SK-N-SH treated with all-trans-retinoic acid at 6 μM for 48 hours (cell line): ENCODE measurements at regions not wholly inside any gene's neighbourhood (a gene's known extent, or its start where the extent isn't known, plus 50 kb on each side); places are given as distances from the start of the nearest gene placed in this dataset.
"Not testable (repeated sequence)": the region's sequence is repeated elsewhere in the genome, so short reads cannot be mapped to it uniquely, and the experiment has no call there.

ENCODE experiments used
- ARNTL ChIP-seq: fragments of 450-650 bp; formaldehyde crosslinking; IDR thresholded peaks from 2 replicates; pipeline ENCODE4 v1.5.0; 2020; ENCODE audit warnings: low read depth, mild to moderate bottlenecking, moderate library complexity, borderline replicate concordance
- BACH2 ChIP-seq: fragments of 250-450 bp; sonication (Bioruptor Pico); IDR thresholded peaks from 2 replicates; pipeline ENCODE4 v1.9.0; 2021; ENCODE audit warnings: mild to moderate bottlenecking, borderline replicate concordance
- CSDC2 ChIP-seq: fragments of 250-450 bp; sonication (Bioruptor Pico); IDR thresholded peaks from 2 replicates; pipeline ENCODE4 v1.5.0; 2020; ENCODE audit warnings: mild to moderate bottlenecking, moderate library complexity
- GLIS3 ChIP-seq: fragments of 250-450 bp; sonication (Bioruptor Pico); IDR thresholded peaks from 2 replicates; pipeline ENCODE4 v1.5.0; 2020; ENCODE audit warnings: mild to moderate bottlenecking, moderate library complexity
- TOX ChIP-seq: fragments of 250-450 bp; sonication (Bioruptor Pico); IDR thresholded peaks from 2 replicates; pipeline ENCODE4 v1.8.0; 2021; ENCODE audit warnings: mild to moderate bottlenecking, moderate library complexity, borderline replicate concordance
- TSHZ2 ChIP-seq: fragments of 250-450 bp; sonication (Bioruptor Pico); IDR thresholded peaks from 2 replicates; pipeline ENCODE4 v1.5.0; 2020; ENCODE audit warnings: mild to moderate bottlenecking, moderate library complexity
- ZC3H10 ChIP-seq: fragments of 250-450 bp; sonication (Bioruptor Pico); IDR thresholded peaks from 2 replicates; pipeline ENCODE4 v1.5.1; 2021; ENCODE audit warnings: mild to moderate bottlenecking, moderate library complexity
- ZFP3 ChIP-seq: fragments of 250-450 bp; sonication (Bioruptor Pico); IDR thresholded peaks from 2 replicates; pipeline ENCODE4 v1.5.0; 2020; ENCODE audit warnings: mild to moderate bottlenecking, moderate library complexity
- ZFP30 ChIP-seq: fragments of 450-650 bp; formaldehyde crosslinking; IDR thresholded peaks from 2 replicates; pipeline ENCODE4 v1.5.0; 2022; ENCODE audit warnings: mild to moderate bottlenecking, moderate library complexity
- ZNF565 ChIP-seq: fragments of 450-650 bp; formaldehyde crosslinking; conservative IDR thresholded peaks from 2 replicates; pipeline ENCODE4 v1.5.0; 2020; ENCODE audit warnings: low read depth, mild to moderate bottlenecking, moderate library complexity
- ZNF70 ChIP-seq: fragments of 450-650 bp; formaldehyde crosslinking; IDR thresholded peaks from 2 replicates; pipeline ENCODE4 v1.5.0; 2020; ENCODE audit warnings: mild to moderate bottlenecking, moderate library complexity
- ZNF8 ChIP-seq: fragments of 450-650 bp; formaldehyde crosslinking; IDR thresholded peaks from 2 replicates; pipeline ENCODE4 v1.5.0; 2020; ENCODE audit warnings: mild to moderate bottlenecking, moderate library complexity
- TF ChIP-seq, protein P1 (sequence below): fragments of 250-450 bp; sonication (Bioruptor Pico); IDR thresholded peaks from 2 replicates; pipeline ENCODE4 v1.8.0; 2020; ENCODE audit warnings: mild to moderate bottlenecking, moderate library complexity, borderline replicate concordance

DNA sequence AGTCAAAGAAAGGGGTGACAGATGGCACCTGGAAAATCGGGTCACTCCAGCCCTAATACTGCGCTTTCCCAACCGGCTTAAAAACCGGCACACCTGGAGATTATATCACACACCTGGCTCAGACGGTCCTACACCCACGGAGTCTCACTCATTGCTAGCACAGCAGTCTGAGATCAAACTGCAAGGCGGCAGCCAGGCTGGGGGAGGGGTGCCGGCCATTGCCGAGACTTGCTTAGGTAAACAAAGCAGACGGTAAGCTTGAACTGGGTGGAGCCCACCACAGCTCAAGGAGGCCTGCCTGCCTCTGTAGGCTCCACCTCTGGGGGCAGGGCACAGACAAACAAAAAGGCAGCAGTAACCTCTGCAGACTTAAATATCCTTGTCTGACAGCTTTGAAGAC is 456.5 kb upstream of the SMARCA2 start:
- not testable (repeated sequence) for TF ChIP-seq ZNF565 (CRISPR knock-in tag); ZNF8 (CRISPR knock-in tag); GLIS3 (CRISPR knock-in tag); TOX (CRISPR knock-in tag); ZFP3; CSDC2 (CRISPR knock-in tag); ARNTL (CRISPR knock-in tag); ZFP30 (CRISPR knock-in tag); TSHZ2; ZNF70; BACH2; ZC3H10 (CRISPR knock-in tag)
- TF ChIP-seq, protein P1, sequence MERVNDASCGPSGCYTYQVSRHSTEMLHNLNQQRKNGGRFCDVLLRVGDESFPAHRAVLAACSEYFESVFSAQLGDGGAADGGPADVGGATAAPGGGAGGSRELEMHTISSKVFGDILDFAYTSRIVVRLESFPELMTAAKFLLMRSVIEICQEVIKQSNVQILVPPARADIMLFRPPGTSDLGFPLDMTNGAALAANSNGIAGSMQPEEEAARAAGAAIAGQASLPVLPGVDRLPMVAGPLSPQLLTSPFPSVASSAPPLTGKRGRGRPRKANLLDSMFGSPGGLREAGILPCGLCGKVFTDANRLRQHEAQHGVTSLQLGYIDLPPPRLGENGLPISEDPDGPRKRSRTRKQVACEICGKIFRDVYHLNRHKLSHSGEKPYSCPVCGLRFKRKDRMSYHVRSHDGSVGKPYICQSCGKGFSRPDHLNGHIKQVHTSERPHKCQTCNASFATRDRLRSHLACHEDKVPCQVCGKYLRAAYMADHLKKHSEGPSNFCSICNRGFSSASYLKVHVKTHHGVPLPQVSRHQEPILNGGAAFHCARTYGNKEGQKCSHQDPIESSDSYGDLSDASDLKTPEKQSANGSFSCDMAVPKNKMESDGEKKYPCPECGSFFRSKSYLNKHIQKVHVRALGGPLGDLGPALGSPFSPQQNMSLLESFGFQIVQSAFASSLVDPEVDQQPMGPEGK, result not testable (repeated sequence)
